GM18867 (cell line): ENCODE measurements at regions not wholly inside any gene's neighbourhood (a gene's known extent, or its start where the extent isn't known, plus 50 kb on each side); places are given as distances from the start of the nearest gene placed in this dataset.

Experiments used
- ATAC-seq: cut with Tn5 transposase; IDR thresholded peaks from one replicate; pipeline ENCODE4 v1.9.1; 2021; ENCODE audit warnings: mild to moderate bottlenecking, moderate library complexity; ENCODE audit not compliant: unreplicated experiment

GRCh38 chr2:187143537-187143936 is 294.6 kb upstream of the ZSWIM2 start:
- no peak for ATAC-seq

- no peak for ATAC-seq
These were observed 290.5 kb upstream of the ZSWIM2 start for GRCh38 chr2:187139469-187139868.

- peak; percentile 72 for ATAC-seq
These were observed 289.3 kb upstream of the ZSWIM2 start for GRCh38 chr2:187138265-187138664.

- ATAC-seq: no peak
These were observed 287.7 kb upstream of the ZSWIM2 start for GRCh38 chr2:187136646-187137045.

GRCh38 chr2:187134306-187134705 is 285.3 kb upstream of the ZSWIM2 start:
- no peak for ATAC-seq

- no peak for ATAC-seq
These were observed 280.9 kb upstream of the ZSWIM2 start for GRCh38 chr2:187129868-187130267.

- ATAC-seq: no peak
These were observed 280.3 kb upstream of the ZSWIM2 start for GRCh38 chr2:187129306-187129705.

GRCh38 chr2:187126247-187127005 is 277.5 kb upstream of the ZSWIM2 start:
- no peak for ATAC-seq

- no peak for ATAC-seq
These were observed 276.3 kb upstream of the ZSWIM2 start for GRCh38 chr2:187125318-187125717.

GRCh38 chr2:187124529-187124928 is 275.6 kb upstream of the ZSWIM2 start:
- no peak for ATAC-seq

- no peak for ATAC-seq
These were observed 269.5 kb upstream of the ZSWIM2 start for GRCh38 chr2:187118331-187119099.

GRCh38 chr2:187117483-187117882 is 268.5 kb upstream of the ZSWIM2 start:
- ATAC-seq: no peak

GRCh38 chr2:187115627-187116026 is 266.7 kb upstream of the ZSWIM2 start:
- ATAC-seq: no peak

GRCh38 chr2:187107001-187107400 is 258.0 kb upstream of the ZSWIM2 start:
- ATAC-seq: no peak

GRCh38 chr2:187105218-187105617 is 256.2 kb upstream of the ZSWIM2 start:
- ATAC-seq: no peak

GRCh38 chr2:187102381-187102780 is 253.4 kb upstream of the ZSWIM2 start:
- no peak for ATAC-seq

GRCh38 chr2:187098154-187098553 is 249.2 kb upstream of the ZSWIM2 start:
- no peak for ATAC-seq

- ATAC-seq: no peak
These were observed 244.9 kb upstream of the ZSWIM2 start for GRCh38 chr2:187093771-187094412.

GRCh38 chr2:187091664-187092063 is 242.7 kb upstream of the ZSWIM2 start:
- ATAC-seq: no peak

- ATAC-seq: no peak
These were observed 235.6 kb upstream of the ZSWIM2 start for GRCh38 chr2:187084524-187084923.

- ATAC-seq: no peak
These were observed 232.5 kb upstream of the ZSWIM2 start for GRCh38 chr2:187081461-187081860.

- ATAC-seq: no peak
These were observed 230.9 kb upstream of the ZSWIM2 start for GRCh38 chr2:187079901-187080300.
